ENCODE measurements at regions not wholly inside any gene's neighbourhood (a gene's known extent, or its start where the extent isn't known, plus 50 kb on each side); places are given as distances from the start of the nearest gene placed in this dataset.

GRCh38 chr2:9773903-9774239 is 69.4 kb upstream of the TAF1B start:
- 78% methylated on average over 2 of the region's 3 CpGs for WGBS (ENCODE audit: insufficient coverage)

GRCh38 chr2:9774266-9774665 is 69.0 kb upstream of the TAF1B start:
- H3K79me2 ChIP-seq (ENCODE audit: insufficient read depth, low read length) = no peaks in the 10 kb centered on the region
- Mint-ChIP-seq H3K9me3 (peaks cover 0 to 3% (median 0%) of the 10 kb centered on the region in 7 donors), H3K36me3 (no peaks in the 10 kb centered on the region), H3K27ac (no peak overlapping the region), H3K27me3 (ENCODE audit: low read depth in 3 of 3) (peaks cover 3 to 7% (median 5%) of the 10 kb centered on the region in 3 donors), H3K4me1 (peaks cover 20% of the 10 kb centered on the region), H3K4me3 (no peak overlapping the region)
- 92% methylated on average over 10 of the region's 12 CpGs for WGBS (ENCODE audit: insufficient coverage)
- no peak overlapping the region for H2AFZ ChIP-seq (ENCODE audit: insufficient read depth, low read depth, low read length, poor library complexity, severe bottlenecking)
- TF ChIP-seq CTCF (IDR thresholded peaks at IDR 0.05) = no peak
- H3K4me3 ChIP-seq (replicated peaks in 1 of 3; ENCODE audit: low read depth in 2 of 3, low read length in 3 of 3) = no peak overlapping the region
- peaks cover 13 to 15% of the 10 kb centered on the region in 2 donors for H3K4me1 ChIP-seq (ENCODE audit: control insufficient read depth in 1 of 2, insufficient read depth in 2 of 2, low read length in 2 of 2)
- no peak overlapping the region for H3K9ac ChIP-seq (ENCODE audit: insufficient read depth, low read length, poor library complexity, severe bottlenecking)
- no peaks in the 10 kb centered on the region for H4K20me1 ChIP-seq (ENCODE audit: insufficient read depth, low read length)
- H3K9me3 ChIP-seq (replicated peaks in 1 of 2; ENCODE audit: control insufficient read depth in 1 of 2, insufficient read depth in 1 of 2, low read length in 2 of 2) = no peaks in the 10 kb centered on the region
- H3K36me3 ChIP-seq (replicated peaks in 1 of 2; ENCODE audit: control insufficient read depth in 1 of 2, insufficient read depth in 2 of 2, low read length in 2 of 2) = no peaks in the 10 kb centered on the region
- no peak overlapping the region for H3K27ac ChIP-seq (ENCODE audit: low read depth in 1 of 2, low read length in 2 of 2)
- no peaks in the 10 kb centered on the region for H3K27me3 ChIP-seq (ENCODE audit: control insufficient read depth in 2 of 2, insufficient read depth in 2 of 2, low read length in 2 of 2)
- DNase-seq = no peak
- intact Hi-C loops (cut with micrococcal nuclease) = no loop called here
- H3K4me2 ChIP-seq (replicated peaks; ENCODE audit: extremely low read depth, low read length, poor library complexity, severe bottlenecking) = no peak overlapping the region

More at GRCh38 chr2:9773903-9774239, 69.4 kb upstream of the TAF1B start:
- TF ChIP-seq CTCF (IDR thresholded peaks at IDR 0.05) = no peak
- H3K9ac ChIP-seq (ENCODE audit: insufficient read depth, low read length, poor library complexity, severe bottlenecking) = no peak overlapping the region
- no peaks in the 10 kb centered on the region for H3K9me3 ChIP-seq (replicated peaks in 1 of 2; ENCODE audit: control insufficient read depth in 1 of 2, insufficient read depth in 1 of 2, low read length in 2 of 2)
- no peaks in the 10 kb centered on the region for H3K27me3 ChIP-seq (ENCODE audit: control insufficient read depth in 2 of 2, insufficient read depth in 2 of 2, low read length in 2 of 2)
- peaks cover 17% of the 10 kb centered on the region for H3K4me1 Mint-ChIP-seq
- H3K4me1 ChIP-seq (ENCODE audit: control insufficient read depth in 1 of 2, insufficient read depth in 2 of 2, low read length in 2 of 2) = peaks cover 10 to 11% of the 10 kb centered on the region in 2 donors
- H3K27ac Mint-ChIP-seq = no peak overlapping the region
- H3K4me3 Mint-ChIP-seq = no peak overlapping the region
- no peaks in the 10 kb centered on the region for H3K36me3 Mint-ChIP-seq
- peaks cover 3 to 7% (median 5%) of the 10 kb centered on the region in 3 donors for H3K27me3 Mint-ChIP-seq (ENCODE audit: low read depth in 3 of 3)
- DNase-seq = no peak
- no peak overlapping the region for H3K4me2 ChIP-seq (replicated peaks; ENCODE audit: extremely low read depth, low read length, poor library complexity, severe bottlenecking)
- no peak overlapping the region for H3K27ac ChIP-seq (ENCODE audit: low read depth in 1 of 2, low read length in 2 of 2)
- no peak overlapping the region for H3K4me3 ChIP-seq (replicated peaks in 1 of 3; ENCODE audit: low read depth in 2 of 3, low read length in 3 of 3)
- H2AFZ ChIP-seq (ENCODE audit: insufficient read depth, low read depth, low read length, poor library complexity, severe bottlenecking) = no peak overlapping the region
- H3K36me3 ChIP-seq (replicated peaks in 1 of 2; ENCODE audit: control insufficient read depth in 1 of 2, insufficient read depth in 2 of 2, low read length in 2 of 2) = no peaks in the 10 kb centered on the region
- H4K20me1 ChIP-seq (ENCODE audit: insufficient read depth, low read length) = no peaks in the 10 kb centered on the region
- no peaks in the 10 kb centered on the region for H3K79me2 ChIP-seq (ENCODE audit: insufficient read depth, low read length)
- peaks cover 0 to 3% (median 0%) of the 10 kb centered on the region in 7 donors for H3K9me3 Mint-ChIP-seq
- intact Hi-C loops (cut with micrococcal nuclease) = no loop called here
